ENCODE measurements at regions not wholly inside any gene's neighbourhood (a gene's known extent, or its start where the extent isn't known, plus 50 kb on each side); places are given as distances from the start of the nearest gene placed in this dataset.
A peak's percentile ranks its signal among the peaks of the same experiment; 100 is the strongest.

DNA sequence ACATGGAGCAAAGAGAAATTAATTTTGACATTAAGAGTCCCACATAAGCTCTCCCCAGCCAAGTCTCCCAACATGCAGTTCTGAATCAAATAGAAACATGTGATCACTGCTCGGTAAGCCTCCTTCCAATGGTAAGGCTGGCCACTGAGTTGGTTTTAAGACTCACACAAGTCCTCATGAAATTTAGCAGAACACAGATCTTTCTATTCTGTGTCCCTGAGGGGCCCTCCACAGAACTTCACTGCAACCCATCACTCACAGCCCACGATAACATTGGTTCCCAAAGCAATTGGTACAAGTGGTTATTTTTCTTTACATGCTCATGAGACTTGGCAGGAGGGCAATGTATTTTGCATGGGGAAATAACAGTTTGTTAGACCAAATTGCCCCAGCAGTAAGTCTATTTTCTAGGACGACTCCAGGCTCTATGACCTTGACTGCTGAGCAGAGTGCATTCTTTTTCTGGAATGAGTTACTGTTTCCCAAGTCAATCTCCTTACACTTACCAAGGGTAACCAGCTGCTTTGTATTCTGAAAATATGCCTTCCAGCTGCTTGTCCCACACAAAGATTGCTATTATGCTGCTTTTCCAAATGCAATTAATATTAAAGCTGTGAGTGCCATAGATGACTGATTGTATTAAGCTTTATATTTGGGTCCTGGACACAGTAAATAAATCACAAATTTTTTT, 142.3 kb upstream of the TANK start:
- ATAC-seq (ENCODE audit: low FRiP score), result no peak
- TF ChIP-seq, protein P1, sequence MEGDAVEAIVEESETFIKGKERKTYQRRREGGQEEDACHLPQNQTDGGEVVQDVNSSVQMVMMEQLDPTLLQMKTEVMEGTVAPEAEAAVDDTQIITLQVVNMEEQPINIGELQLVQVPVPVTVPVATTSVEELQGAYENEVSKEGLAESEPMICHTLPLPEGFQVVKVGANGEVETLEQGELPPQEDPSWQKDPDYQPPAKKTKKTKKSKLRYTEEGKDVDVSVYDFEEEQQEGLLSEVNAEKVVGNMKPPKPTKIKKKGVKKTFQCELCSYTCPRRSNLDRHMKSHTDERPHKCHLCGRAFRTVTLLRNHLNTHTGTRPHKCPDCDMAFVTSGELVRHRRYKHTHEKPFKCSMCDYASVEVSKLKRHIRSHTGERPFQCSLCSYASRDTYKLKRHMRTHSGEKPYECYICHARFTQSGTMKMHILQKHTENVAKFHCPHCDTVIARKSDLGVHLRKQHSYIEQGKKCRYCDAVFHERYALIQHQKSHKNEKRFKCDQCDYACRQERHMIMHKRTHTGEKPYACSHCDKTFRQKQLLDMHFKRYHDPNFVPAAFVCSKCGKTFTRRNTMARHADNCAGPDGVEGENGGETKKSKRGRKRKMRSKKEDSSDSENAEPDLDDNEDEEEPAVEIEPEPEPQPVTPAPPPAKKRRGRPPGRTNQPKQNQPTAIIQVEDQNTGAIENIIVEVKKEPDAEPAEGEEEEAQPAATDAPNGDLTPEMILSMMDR (IDR thresholded peaks at IDR 0.05), result no peak
- no peak for DNase-seq (ENCODE audit: low spot score)

DNA sequence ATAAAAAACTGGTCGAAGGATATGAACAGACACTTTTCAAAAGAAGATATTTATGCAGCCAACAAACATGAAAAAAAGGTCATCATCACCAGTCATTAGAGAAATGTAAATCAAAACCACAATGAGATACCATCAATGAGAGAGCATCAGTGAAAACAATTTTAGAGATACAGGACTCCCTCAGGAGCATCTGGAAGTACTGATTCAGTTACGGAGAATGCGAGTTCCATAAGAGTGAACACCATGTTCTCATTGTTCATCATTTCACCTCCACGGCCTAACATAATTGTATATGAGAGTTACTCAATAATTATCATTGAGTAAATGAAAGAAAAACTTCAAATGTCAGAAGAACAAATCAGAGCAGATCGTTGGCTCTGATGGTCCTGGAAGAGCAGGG, 140.9 kb upstream of the TANK start:
- no peak for DNase-seq (ENCODE audit: low spot score)
- no peak for ATAC-seq (ENCODE audit: low FRiP score)

DNA sequence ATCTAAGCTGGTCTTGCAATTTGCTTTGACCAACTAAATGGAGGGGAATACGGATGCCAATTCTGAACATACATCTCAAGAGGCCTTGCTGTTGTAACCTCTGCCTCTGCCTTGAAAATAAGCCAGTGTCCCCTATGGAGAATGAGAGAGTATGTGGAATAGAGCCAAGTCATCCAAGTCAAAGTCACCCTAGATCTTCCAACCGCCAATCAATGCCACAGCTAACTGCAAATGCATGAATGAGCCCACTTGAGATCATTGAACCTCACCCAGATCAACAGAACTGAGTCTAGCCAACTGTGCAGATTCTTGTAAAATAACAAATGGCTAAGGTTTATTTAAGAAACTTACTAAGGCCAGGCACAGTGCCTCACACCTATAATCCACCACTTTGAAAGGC, 139.8 kb upstream of the TANK start:
- DNase-seq (ENCODE audit: low spot score), result no peak
- TF ChIP-seq, protein P1 (IDR thresholded peaks at IDR 0.05), result no peak
- ATAC-seq (ENCODE audit: low FRiP score), result no peak

More for the DNA sequence above, 140.9 kb upstream of the TANK start:
- TF ChIP-seq, protein P1 (IDR thresholded peaks at IDR 0.05), result no peak

DNA sequence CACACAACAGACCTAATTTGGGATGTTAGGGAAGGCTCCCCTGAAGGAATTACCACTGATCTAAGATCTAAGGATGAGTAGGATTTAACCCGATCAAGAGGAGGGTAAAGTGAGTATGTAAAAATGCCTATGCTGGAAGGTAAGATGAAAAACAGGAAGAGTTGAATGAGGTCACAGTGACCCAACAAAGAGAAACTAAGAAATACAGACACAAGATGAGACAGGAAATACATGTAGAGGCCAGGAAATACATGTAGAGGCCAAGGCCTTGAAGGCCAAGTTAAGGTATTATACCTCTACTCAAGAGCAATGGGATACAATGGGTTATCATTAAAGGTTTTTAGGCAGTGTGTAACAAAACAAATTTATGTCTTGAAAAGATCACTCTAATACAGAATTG, 131.6 kb upstream of the TANK start:
- TF ChIP-seq, protein P1 (IDR thresholded peaks at IDR 0.05), result no peak
- DNase-seq (ENCODE audit: low spot score) (no peak), ATAC-seq (ENCODE audit: low FRiP score) (no peak)

DNA sequence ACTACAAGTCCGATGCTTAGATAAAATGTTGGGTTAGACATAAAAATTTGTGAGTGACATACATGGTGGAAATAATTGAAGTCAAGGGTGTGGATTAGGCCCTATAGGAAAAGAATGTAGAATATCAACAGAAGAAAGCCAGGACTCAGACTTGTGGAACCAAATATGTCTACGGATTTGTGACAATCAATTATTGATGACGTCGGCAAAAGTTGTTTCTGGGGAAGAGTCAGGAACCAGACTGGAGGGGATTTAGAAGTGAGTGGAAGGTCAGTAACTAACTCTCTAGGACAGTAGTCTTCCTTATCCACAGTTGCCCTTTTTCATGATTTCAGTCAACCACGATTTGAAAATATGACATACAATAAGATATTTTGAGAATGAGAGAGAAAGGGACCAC, 130.9 kb upstream of the TANK start:
- DNase-seq (ENCODE audit: low spot score) (no peak), ATAC-seq (ENCODE audit: low FRiP score) (no peak)
- TF ChIP-seq, protein P1 (IDR thresholded peaks at IDR 0.05), result no peak

DNA sequence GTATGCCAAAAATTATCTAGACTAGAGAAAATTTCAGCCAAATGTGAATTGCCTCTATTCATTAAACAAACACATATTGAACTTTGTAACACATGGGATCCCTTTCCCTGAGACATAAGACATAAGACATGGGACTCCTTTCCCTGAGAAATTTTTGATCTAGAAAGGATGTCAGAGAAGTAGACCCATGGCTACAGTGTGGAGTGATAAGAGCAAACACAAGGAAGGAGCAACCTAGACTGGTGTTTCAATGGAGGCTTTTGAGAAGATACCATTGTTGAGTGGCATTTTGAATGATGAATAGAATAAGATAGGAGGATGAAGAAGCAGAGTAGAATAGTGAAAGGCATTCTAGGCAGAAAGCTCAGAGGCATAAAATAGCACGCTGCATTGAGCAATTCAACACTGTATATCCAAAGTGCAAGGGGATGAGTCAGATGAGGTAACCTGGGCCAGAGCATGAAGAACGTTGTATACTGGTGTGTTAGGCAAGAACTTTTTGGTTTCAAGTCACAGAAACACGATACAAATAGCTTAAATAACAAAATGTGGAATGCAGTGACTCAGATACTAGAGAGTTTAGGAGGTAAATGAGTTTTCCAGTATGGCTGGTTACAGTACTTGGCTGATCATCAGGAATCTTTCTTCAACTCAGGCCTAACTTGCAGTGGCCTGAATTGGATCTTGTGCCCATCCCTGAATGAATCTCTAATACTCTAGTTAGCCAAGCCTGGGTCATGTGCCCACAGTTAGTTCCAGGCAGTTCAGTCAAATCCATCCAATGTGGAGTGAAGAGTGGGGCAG, 129.8 kb upstream of the TANK start:
- peak; percentile 98 for ATAC-seq (ENCODE audit: low FRiP score)
- no peak for DNase-seq (ENCODE audit: low spot score)
- TF ChIP-seq, protein P1 (IDR thresholded peaks at IDR 0.05), result no peak

DNA sequence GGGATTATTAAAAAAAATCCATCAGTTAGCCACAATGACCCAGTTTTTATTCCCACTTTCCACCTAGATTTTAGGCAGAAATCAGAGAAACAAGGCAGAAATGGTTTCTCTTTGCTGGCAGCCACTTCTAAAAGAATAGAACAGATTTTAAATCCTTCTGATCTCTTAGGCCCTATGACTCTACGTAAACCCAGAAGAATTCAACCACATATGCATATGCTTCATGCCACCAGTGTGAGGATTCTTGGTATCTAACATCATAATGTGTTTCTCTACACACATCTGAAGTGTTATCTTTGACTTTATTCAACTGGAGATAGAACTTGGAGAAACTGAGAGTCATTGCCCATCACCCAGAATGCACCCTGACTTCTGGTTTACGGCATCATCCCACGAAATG, 128.7 kb upstream of the TANK start:
- TF ChIP-seq, protein P1 (IDR thresholded peaks at IDR 0.05), result no peak
- ATAC-seq (ENCODE audit: low FRiP score) (no peak), DNase-seq (ENCODE audit: low spot score) (no peak)

Measured in omental fat pad (tissue), 3 donors.